Small intestine (tissue), 7 donors: ENCODE measurements at regions not wholly inside any gene's neighbourhood (a gene's known extent, or its start where the extent isn't known, plus 50 kb on each side); places are given as distances from the start of the nearest gene placed in this dataset.

Experiments used
- DNase-seq, 2 donors: peaks; one replicate each; pipeline versions ENCODE4 v3.0.0 to v3.0.0-alpha.2; 2013
- FAIRE-seq: peaks from 2 replicates; lab custom pipeline; 2012; peaks lifted over from hg19 to GRCh38; lab: Jason Lieb, UNC
- H3K27ac ChIP-seq, 3 donors: one replicate each; pipeline ENCODE4 v1.5.1; 2013; ENCODE audit warnings: low read length in 2 of 3, mild to moderate bottlenecking in 2 of 3, control low read depth in 1 of 3, inconsistent platforms in 1 of 3, low read depth in 1 of 3, moderate library complexity in 1 of 3
- H3K27me3 ChIP-seq, 3 donors: one replicate each; pipeline ENCODE4 v1.6.1; 2013; ENCODE audit warnings: low read length in 3 of 3, inconsistent platforms in 1 of 3; ENCODE audit not compliant: control insufficient read depth in 3 of 3, insufficient read depth in 3 of 3
- H3K36me3 ChIP-seq, 3 donors: one replicate each; pipeline ENCODE4 v1.6.1; 2013; ENCODE audit warnings: low read length in 3 of 3, inconsistent platforms in 1 of 3, low read depth in 1 of 3, mild to moderate bottlenecking in 1 of 3, moderate library complexity in 1 of 3; ENCODE audit not compliant: control insufficient read depth in 3 of 3, insufficient read depth in 2 of 3
- H3K4me1 ChIP-seq, 3 donors: one replicate each; pipeline ENCODE4 v1.6.1; 2013; ENCODE audit warnings: low read length in 2 of 3, inconsistent platforms in 1 of 3, low read depth in 1 of 3, mild to moderate bottlenecking in 1 of 3, moderate library complexity in 1 of 3; ENCODE audit not compliant: control insufficient read depth in 3 of 3, insufficient read depth in 2 of 3
- H3K4me3 ChIP-seq, 3 donors: one replicate each; pipeline ENCODE4 v1.5.1; 2013; ENCODE audit warnings: low read length in 3 of 3, control low read depth in 1 of 3, inconsistent platforms in 1 of 3, low read depth in 1 of 3, mild to moderate bottlenecking in 1 of 3, moderate library complexity in 1 of 3
- H3K9me3 ChIP-seq, 2 donors: one replicate each; pipeline ENCODE4 v1.6.1; 2013; ENCODE audit warnings: low read depth in 1 of 2, low read length in 1 of 2; ENCODE audit not compliant: control insufficient read depth in 2 of 2, insufficient read depth in 1 of 2
- WGBS, 3 donors: extraction: QIAGEN DNeasy Blood & Tissue Kit; methylation state at CpG; one replicate each; pipeline ENCODE4 v1.1.7; 2013; 5-methylcytosine and 5-hydroxymethylcytosine counted together
- donor health status: healthy with polysubstance abuse.
- donor health status: control.
- donor health status: control.
- donor health status: Bipolar disorder and iron deficiency.
- donor health status: healthy.

GRCh38 chr22:48653929-48654328 is 1173.7 kb downstream of the BRD1 start:
- Histone ChIP-seq H3K36me3 (no peaks in the 10 kb centered on the region), H3K9me3 (no peaks in the 10 kb centered on the region), H3K27ac (no peak overlapping the region), H3K27me3 (no peaks in the 10 kb centered on the region), H3K4me1 (no peaks in the 10 kb centered on the region), H3K4me3 (no peak overlapping the region)
- WGBS, 3 donors: 67 to 93% (median 84%) methylated on average over 12 to 18 of the region's 18 CpGs
- DNase-seq (no peak), FAIRE-seq (no peak)

- WGBS, 3 donors: 78 to 82% (median 79%) methylated on average over 8 of the region's 8 CpGs
- DNase-seq: no peak
- Histone ChIP-seq H3K27ac (no peak overlapping the region), H3K4me3 (no peak overlapping the region), H3K36me3 (no peaks in the 10 kb centered on the region), H3K4me1 (no peaks in the 10 kb centered on the region), H3K27me3 (no peaks in the 10 kb centered on the region), H3K9me3 (no peaks in the 10 kb centered on the region)
- no peak for FAIRE-seq
These were observed 1174.4 kb downstream of the BRD1 start for GRCh38 chr22:48653306-48653705.

- no peak for DNase-seq
- H3K4me3 ChIP-seq: no peak overlapping the region
- WGBS, 3 donors: 77 to 92% (median 85%) methylated on average over 16 of the region's 16 CpGs
These were observed 1174.9 kb downstream of the BRD1 start for GRCh38 chr22:48652796-48653195.

DNA sequence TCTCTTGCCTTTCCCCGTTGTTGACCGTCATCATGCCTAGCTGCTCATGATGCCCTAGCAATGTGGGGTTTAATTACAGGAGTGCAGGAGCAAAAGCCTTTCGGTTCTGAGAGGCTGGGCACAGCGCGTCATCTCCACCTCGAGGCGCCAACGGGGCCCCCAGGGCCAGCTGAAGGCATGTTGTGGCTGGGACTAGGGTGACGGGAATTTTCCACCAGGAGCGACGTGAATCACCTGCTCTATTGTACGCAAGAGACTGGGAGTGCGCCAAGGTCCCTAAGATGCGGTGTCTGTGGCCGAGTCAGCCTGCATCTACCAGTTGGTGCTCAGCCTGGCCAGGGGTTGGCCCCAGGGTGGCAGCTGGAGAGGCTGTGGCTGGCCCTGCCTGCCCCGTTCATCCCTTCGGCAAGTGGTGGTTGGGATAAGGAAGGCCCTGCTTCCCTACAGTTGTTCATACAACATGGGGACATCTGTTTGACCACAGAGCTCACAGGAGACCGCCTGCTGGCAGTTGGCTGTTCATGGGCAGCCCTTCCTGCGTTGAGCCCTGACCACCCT is 1175.6 kb downstream of the BRD1 start:
- Histone ChIP-seq H3K4me1 (no peaks in the 10 kb centered on the region), H3K4me3 (no peak overlapping the region), H3K27me3 (no peaks in the 10 kb centered on the region), H3K36me3 (no peaks in the 10 kb centered on the region), H3K9me3 (no peaks in the 10 kb centered on the region), H3K27ac (no peak overlapping the region)
- DNase-seq (no peak), FAIRE-seq (no peak)
- WGBS, 3 donors: 80 to 88% (median 82%) methylated on average over 19 of the region's 19 CpGs

More at GRCh38 chr22:48652796-48653195, 1174.9 kb downstream of the BRD1 start:
- Histone ChIP-seq H3K36me3 (no peaks in the 10 kb centered on the region), H3K4me1 (no peaks in the 10 kb centered on the region), H3K27ac (no peak overlapping the region), H3K9me3 (no peaks in the 10 kb centered on the region), H3K27me3 (no peaks in the 10 kb centered on the region)
- FAIRE-seq: no peak

DNA sequence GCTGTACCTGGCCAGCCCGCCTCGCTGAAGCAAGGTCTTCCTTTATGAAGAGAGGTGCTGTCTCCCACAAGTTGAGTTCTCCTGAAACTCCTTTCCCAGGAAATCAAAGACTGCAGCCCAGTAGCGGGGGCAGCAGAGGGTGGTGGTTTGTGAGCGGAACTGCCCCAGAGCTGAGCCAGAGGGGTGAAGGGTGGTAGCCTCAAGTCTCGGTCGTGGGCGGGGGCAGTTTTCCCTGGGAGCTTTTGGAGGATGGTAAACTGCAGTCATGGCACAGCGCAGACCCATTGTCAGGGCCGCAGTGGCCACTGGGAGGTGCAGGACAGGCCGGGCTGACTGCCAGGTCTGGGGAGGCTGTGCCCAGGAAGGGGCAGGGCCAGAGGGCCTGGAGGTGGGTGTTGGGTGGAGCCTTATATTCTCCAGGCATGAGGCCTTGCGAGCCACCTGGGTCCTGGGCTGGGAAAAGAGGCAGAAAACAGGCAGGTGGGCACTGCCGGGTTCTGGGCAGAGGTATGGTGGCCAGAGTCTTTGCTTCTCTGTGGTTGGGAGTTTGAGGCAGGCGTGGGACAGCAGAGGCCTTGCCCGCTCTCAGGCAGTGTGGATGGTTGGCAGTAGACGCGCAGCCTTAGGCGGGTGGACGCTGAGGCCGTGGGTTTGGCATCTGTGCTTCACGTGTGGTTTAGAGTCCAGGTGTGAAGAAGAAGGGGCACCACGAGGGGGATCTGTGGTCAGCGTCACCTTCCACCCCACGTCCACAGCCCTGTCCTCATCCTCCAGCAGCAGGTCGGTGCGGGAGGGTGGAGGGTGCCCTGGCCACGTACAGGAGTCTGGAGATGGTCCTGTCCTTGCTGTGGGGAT is 1176.4 kb downstream of the BRD1 start:
- no peak for DNase-seq

DNA sequence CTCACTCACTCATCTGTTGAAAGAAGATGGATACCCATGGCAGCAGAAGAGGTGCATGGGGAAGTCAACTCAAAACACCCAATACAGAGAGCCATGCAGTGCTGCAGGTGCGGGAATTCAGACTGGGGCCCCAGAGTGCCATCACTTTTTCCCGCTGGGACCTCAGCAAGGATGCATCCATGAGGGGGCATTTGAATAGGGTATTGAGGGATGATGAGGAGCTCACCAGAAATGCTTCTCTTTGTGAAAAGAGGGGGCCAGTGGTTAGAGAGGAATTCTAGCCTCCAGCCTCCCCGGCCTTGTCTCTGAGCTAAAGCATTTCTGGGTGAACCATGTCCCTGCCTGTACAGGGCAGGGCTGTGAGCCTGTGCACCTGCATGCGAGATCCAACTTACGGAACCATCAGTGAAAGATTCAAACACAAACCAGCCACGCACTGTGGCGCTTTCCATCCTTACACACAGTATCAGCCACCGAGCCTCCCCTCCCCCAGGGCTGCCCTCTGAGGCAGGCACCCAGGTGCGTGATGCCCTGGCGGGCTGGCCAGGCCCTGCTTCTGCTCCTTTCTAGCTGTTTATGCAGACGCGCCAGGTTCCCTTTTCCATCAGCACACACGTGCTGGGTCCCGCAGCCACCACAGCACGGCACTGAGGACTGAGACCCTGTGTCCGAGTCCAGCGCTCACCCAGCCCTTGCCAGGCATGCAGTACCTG is 1177.2 kb downstream of the BRD1 start:
- no peak for DNase-seq
- 87 to 93% (median 88%) methylated on average over 17 of the region's 17 CpGs for WGBS, 3 donors
- Histone ChIP-seq H3K9me3 (no peaks in the 10 kb centered on the region), H3K4me1 (no peaks in the 10 kb centered on the region), H3K36me3 (no peaks in the 10 kb centered on the region), H3K4me3 (no peak overlapping the region), H3K27me3 (no peaks in the 10 kb centered on the region), H3K27ac (no peak overlapping the region)
- no peak for FAIRE-seq

More for the DNA sequence above, 1176.4 kb downstream of the BRD1 start:
- Histone ChIP-seq H3K9me3 (no peaks in the 10 kb centered on the region), H3K4me3 (no peak overlapping the region), H3K27me3 (no peaks in the 10 kb centered on the region), H3K27ac (no peak overlapping the region), H3K36me3 (no peaks in the 10 kb centered on the region), H3K4me1 (no peaks in the 10 kb centered on the region)
- no peak for FAIRE-seq
- 73 to 84% (median 75%) methylated on average over 26 of the region's 26 CpGs for WGBS, 3 donors

GRCh38 chr22:48649466-48649865 is 1178.2 kb downstream of the BRD1 start:
- 74 to 88% (median 86%) methylated on average over 15 to 16 of the region's 16 CpGs for WGBS, 3 donors
- Histone ChIP-seq H3K36me3 (no peaks in the 10 kb centered on the region), H3K4me3 (no peak overlapping the region), H3K9me3 (no peaks in the 10 kb centered on the region), H3K4me1 (no peaks in the 10 kb centered on the region), H3K27me3 (no peaks in the 10 kb centered on the region), H3K27ac (no peak overlapping the region)
- DNase-seq (no peak), FAIRE-seq (no peak)

DNA sequence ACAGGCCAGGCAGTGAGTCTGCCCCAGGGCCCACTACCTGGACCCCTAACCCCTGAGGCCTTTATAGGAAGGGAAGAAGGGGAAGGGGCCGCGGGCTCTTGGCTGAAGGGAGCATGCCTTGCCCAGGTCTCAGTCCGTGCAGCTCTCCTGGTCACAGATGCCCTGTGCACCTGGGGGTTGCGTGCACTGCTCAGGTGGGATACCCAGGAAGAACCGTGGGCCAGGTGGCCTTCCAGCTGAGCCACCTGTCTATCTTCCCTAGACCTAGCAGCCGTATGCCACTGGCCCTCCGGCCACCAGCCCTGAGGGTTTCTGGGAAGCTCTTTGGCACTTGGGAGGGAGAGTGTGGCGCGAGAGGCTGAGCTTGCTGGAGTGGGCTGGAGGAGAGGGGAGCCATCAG is 1178.6 kb downstream of the BRD1 start:
- Histone ChIP-seq H3K27ac (no peak overlapping the region), H3K9me3 (no peaks in the 10 kb centered on the region), H3K4me3 (no peak overlapping the region), H3K36me3 (no peaks in the 10 kb centered on the region), H3K27me3 (no peaks in the 10 kb centered on the region), H3K4me1 (no peaks in the 10 kb centered on the region)
- WGBS, 3 donors: 79 to 88% (median 84%) methylated on average over 7 to 9 of the region's 9 CpGs
- FAIRE-seq (no peak), DNase-seq (no peak)
